ENCODE measurements at regions not wholly inside any gene's neighbourhood (a gene's known extent, or its start where the extent isn't known, plus 50 kb on each side); places are given as distances from the start of the nearest gene placed in this dataset.

GRCh38 chr3:178381971-178382448 lies 154.2 kb upstream of the KCNMB2 start:
- no peaks in the 10 kb centered on the region for H3K79me2 ChIP-seq (ENCODE audit: control insufficient read depth, low read length)
- H3K9me2 ChIP-seq (replicated peaks; ENCODE audit: control insufficient read depth, low read length) = no peaks in the 10 kb centered on the region
- H3K27me3 ChIP-seq (ENCODE audit: control insufficient read depth, low read length) = no peaks in the 10 kb centered on the region
- no peaks in the 10 kb centered on the region for H4K20me1 ChIP-seq (ENCODE audit: control insufficient read depth, insufficient read depth, low read depth, low read length)
- TF ChIP-seq EZH2phosphoT487 (IDR thresholded peaks at IDR 0.05; ENCODE audit: borderline replicate concordance, low read length) (no peak), CTCF (IDR thresholded peaks at IDR 0.05; ENCODE audit: low read depth, low read length, poor library complexity, severe bottlenecking) (no peak)
- H3K4me2 ChIP-seq (ENCODE audit: low read length) = no peak overlapping the region
- H3F3A ChIP-seq (ENCODE audit: control insufficient read depth, insufficient read depth) = no peaks in the 10 kb centered on the region
- H3K27ac ChIP-seq (ENCODE audit: low read depth, low read length) = no peak overlapping the region
- H3K4me1 ChIP-seq (ENCODE audit: control insufficient read depth, low read length) = no peaks in the 10 kb centered on the region
- no peaks in the 10 kb centered on the region for H3K36me3 ChIP-seq (ENCODE audit: control insufficient read depth, low read length)
- no peaks in the 10 kb centered on the region for H3K9me3 ChIP-seq (ENCODE audit: control insufficient read depth, insufficient read depth, low read length)
- no peak overlapping the region for H3K4me3 ChIP-seq (ENCODE audit: low read length)

GRCh38 chr3:178382449-178383061 lies 153.7 kb upstream of the KCNMB2 start:
- Histone ChIP-seq H3K9me3 (ENCODE audit: control insufficient read depth, insufficient read depth, low read length) (no peaks in the 10 kb centered on the region), H4K20me1 (ENCODE audit: control insufficient read depth, insufficient read depth, low read depth, low read length) (no peaks in the 10 kb centered on the region), H3F3A (ENCODE audit: control insufficient read depth, insufficient read depth) (no peaks in the 10 kb centered on the region), H3K4me2 (ENCODE audit: low read length) (no peak overlapping the region), H3K9me2 (replicated peaks; ENCODE audit: control insufficient read depth, low read length) (no peaks in the 10 kb centered on the region), H3K27me3 (ENCODE audit: control insufficient read depth, low read length) (no peaks in the 10 kb centered on the region), H3K4me3 (ENCODE audit: low read length) (no peak overlapping the region), H3K79me2 (ENCODE audit: control insufficient read depth, low read length) (no peaks in the 10 kb centered on the region), H3K36me3 (ENCODE audit: control insufficient read depth, low read length) (no peaks in the 10 kb centered on the region), H3K27ac (ENCODE audit: low read depth, low read length) (no peak overlapping the region), H3K4me1 (ENCODE audit: control insufficient read depth, low read length) (no peaks in the 10 kb centered on the region)
- no peak for TF ChIP-seq CTCF (IDR thresholded peaks at IDR 0.05; ENCODE audit: low read depth, low read length, poor library complexity, severe bottlenecking)

GRCh38 chr3:178384321-178385230 lies 151.7 kb upstream of the KCNMB2 start:
- Histone ChIP-seq H3K27me3 (ENCODE audit: control insufficient read depth, low read length) (no peaks in the 10 kb centered on the region), H3K4me1 (ENCODE audit: control insufficient read depth, low read length) (no peaks in the 10 kb centered on the region), H3K4me2 (ENCODE audit: low read length) (no peak overlapping the region), H3K4me3 (ENCODE audit: low read length) (no peak overlapping the region), H3F3A (ENCODE audit: control insufficient read depth, insufficient read depth) (no peaks in the 10 kb centered on the region), H4K20me1 (ENCODE audit: control insufficient read depth, insufficient read depth, low read depth, low read length) (no peaks in the 10 kb centered on the region), H3K9me3 (ENCODE audit: control insufficient read depth, insufficient read depth, low read length) (no peaks in the 10 kb centered on the region), H3K9me2 (replicated peaks; ENCODE audit: control insufficient read depth, low read length) (no peaks in the 10 kb centered on the region), H3K36me3 (ENCODE audit: control insufficient read depth, low read length) (no peaks in the 10 kb centered on the region), H3K27ac (ENCODE audit: low read depth, low read length) (no peak overlapping the region), H3K79me2 (ENCODE audit: control insufficient read depth, low read length) (no peaks in the 10 kb centered on the region)
- no peak for TF ChIP-seq EZH2phosphoT487 (IDR thresholded peaks at IDR 0.05; ENCODE audit: borderline replicate concordance, low read length)
- TF ChIP-seq CTCF (IDR thresholded peaks at IDR 0.05; ENCODE audit: low read depth, low read length, poor library complexity, severe bottlenecking) = no peak
